GM12878 (cell line): ENCODE measurements at regions not wholly inside any gene's neighbourhood (a gene's known extent, or its start where the extent isn't known, plus 50 kb on each side); places are given as distances from the start of the nearest gene placed in this dataset.
"Not testable (repeated sequence)": the region's sequence is repeated elsewhere in the genome, so short reads cannot be mapped to it uniquely, and the experiment has no call there.

Source experiments
- ATAC-seq: fragments of 200-7000 bp; cut with Tn5 transposase; 3 replicates; pipeline ENCODE4 v1.9.1; 2020; ENCODE audit warnings: mild to moderate bottlenecking, moderate library complexity
- BruUV-seq: library from RNA; stranded (reverse); fragments of 400-500 nt; replicated peaks from 2 replicates; lab custom pipeline; 2021; lab: Mats Ljungman, UMichigan
- CTCF ChIA-PET: fragments of 300-600 bp; sonication (Branson Sonifier 250); formaldehyde crosslinking; extraction: SDS; loops from one replicate; lab custom pipeline; 2021; ENCODE audit warnings: inconsistent platforms; lab: Yijun Ruan, JAX
- POLR2A ChIA-PET: fragments of 350-600 bp; formaldehyde crosslinking; extraction: SDS; loops from one replicate; lab custom pipeline; 2021; ENCODE audit warnings: inconsistent platforms; lab: Charles Lee
- RAD21 ChIA-PET: fragments of 300-600 bp; sonication (Branson Sonifier 250); formaldehyde crosslinking; loops from one replicate; lab custom pipeline; 2023; ENCODE audit warnings: antibody characterized with exemption; ENCODE audit not compliant: unreplicated experiment; lab: Charles Lee
- SMC1A ChIA-PET: fragments of 300-600 bp; sonication (Branson Sonifier 250); formaldehyde crosslinking; loops from one replicate; lab custom pipeline; 2023; ENCODE audit not compliant: unreplicated experiment, uncharacterized antibody; lab: Charles Lee
- DNase-seq: peaks from one replicate; pipeline ENCODE4 v3.0.0-alpha.2; 2011; ENCODE audit warnings: low read depth, low spot score
- FAIRE-seq: peaks from 3 replicates; lab custom pipeline; 2011; peaks lifted over from hg19 to GRCh38; lab: Jason Lieb, UNC
- H2AFZ ChIP-seq: 2 replicates; pipeline ENCODE4 v1.6.0; 2011; ENCODE audit warnings: low read depth, low read length, control low read depth; ENCODE audit not compliant: control insufficient read depth
- H3K27ac ChIP-seq: 2 replicates; pipeline ENCODE4 v1.5.1; 2011; ENCODE audit warnings: control low read depth; ENCODE audit not compliant: control insufficient read depth, insufficient read depth
- H3K27me3 ChIP-seq, 2 experiments: replicated peaks in 1 of 2; 2 replicates each; pipeline versions ENCODE4 v1.6.0 to v1.6.1; 2011; ENCODE audit warnings: low read length in 1 of 2; ENCODE audit not compliant: control insufficient read depth in 2 of 2, insufficient read depth in 2 of 2
- H3K36me3 ChIP-seq, 2 experiments: 2 replicates each; pipeline ENCODE4 v1.5.1; 2011; ENCODE audit warnings: low read length in 1 of 2; ENCODE audit not compliant: control insufficient read depth in 2 of 2, insufficient read depth in 2 of 2
- H3K4me1 ChIP-seq: 2 replicates; pipeline ENCODE4 v1.6.1; 2011; ENCODE audit warnings: mild to moderate bottlenecking, low read length, moderate library complexity, mixed read lengths; ENCODE audit not compliant: control insufficient read depth, insufficient read depth
- H3K4me2 ChIP-seq: 2 replicates; pipeline ENCODE4 v1.6.0; 2011; ENCODE audit warnings: control low read depth; ENCODE audit not compliant: control insufficient read depth, insufficient read depth
- H3K4me3 ChIP-seq: fragments of 200-600 bp; sonication (generic); 2 replicates; pipeline ENCODE4 v1.5.1; 2016
- H3K79me2 ChIP-seq: 2 replicates; pipeline ENCODE4 v1.6.0; 2011; ENCODE audit warnings: low read length; ENCODE audit not compliant: control insufficient read depth, insufficient read depth
- H3K9ac ChIP-seq: 2 replicates; pipeline ENCODE4 v1.8.0; 2011; ENCODE audit warnings: low read length, control low read depth, mixed read lengths; ENCODE audit not compliant: control insufficient read depth, insufficient read depth
- H3K9me3 ChIP-seq: replicated peaks from 3 replicates; pipeline ENCODE4 v1.5.1; 2011; ENCODE audit warnings: mild to moderate bottlenecking, low read length; ENCODE audit not compliant: control insufficient read depth, insufficient read depth
- H4K20me1 ChIP-seq: 2 replicates; pipeline ENCODE4 v1.6.0; 2011; ENCODE audit not compliant: control insufficient read depth, insufficient read depth
- WGBS: methylation state at CpG from one replicate; pipeline ENCODE4 v1.1.6; 2016; ENCODE audit warnings: low lambda C conversion rate; ENCODE audit not compliant: insufficient replicate concordance, insufficient coverage; ENCODE audit errors: missing lambda C conversion rate; 5-methylcytosine and 5-hydroxymethylcytosine counted together
- in situ Hi-C: fragments of 300-500 bp; cut with MboI; formaldehyde crosslinking; loops from 9 replicates; pipeline ENCODE4 v1.14.3; 2018; ENCODE audit warnings: mixed read lengths
- intact Hi-C: fragments of 100-400 bp; cut with micrococcal nuclease; formaldehyde crosslinking; loops from one replicate; pipeline ENCODE4 v1.14.2; 2022; ENCODE audit not compliant: unreplicated experiment

DNA sequence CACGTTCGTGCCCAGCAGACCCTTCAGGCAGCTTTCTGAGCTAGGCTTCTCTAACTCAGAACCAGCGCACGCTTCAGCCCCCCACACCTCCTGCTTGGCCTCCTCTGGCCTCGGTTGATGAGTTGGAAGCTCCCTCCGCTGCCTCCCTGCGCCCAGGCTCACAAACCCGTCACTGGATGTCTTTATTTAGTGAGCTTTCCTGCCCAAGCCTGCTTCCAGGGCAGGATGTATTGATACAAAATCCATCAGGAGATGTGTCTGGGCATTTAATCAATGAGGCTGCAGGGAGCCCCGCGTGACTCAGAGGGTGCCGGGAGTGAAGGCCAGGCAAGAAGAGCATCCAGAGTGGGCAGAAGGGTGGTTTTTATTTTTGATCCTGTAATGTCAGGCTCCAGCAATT is 316.1 kb upstream of the SFSWAP start:
- H4K20me1 ChIP-seq, ATAC-seq, CTCF ChIA-PET, H3K9ac ChIP-seq, H3K27me3 ChIP-seq, H3K4me1 ChIP-seq, FAIRE-seq, DNase-seq, RAD21 ChIA-PET, H3K27ac ChIP-seq, H3K4me3 ChIP-seq, POLR2A ChIA-PET, H3K36me3 ChIP-seq, H3K9me3 ChIP-seq, SMC1A ChIA-PET, H3K79me2 ChIP-seq, H3K4me2 ChIP-seq, intact Hi-C loops, in situ Hi-C loops, H2AFZ ChIP-seq, BruUV-seq: not testable (repeated sequence)
- WGBS: 33% methylated on average over 7 of the region's 11 CpGs

GRCh38 chr12:131395209-131395684 is 315.6 kb upstream of the SFSWAP start:
- H2AFZ ChIP-seq, H3K36me3 ChIP-seq, H3K9me3 ChIP-seq, H3K27me3 ChIP-seq, RAD21 ChIA-PET, H3K9ac ChIP-seq, SMC1A ChIA-PET, ATAC-seq, CTCF ChIA-PET, intact Hi-C loops, H4K20me1 ChIP-seq, DNase-seq, BruUV-seq, H3K4me2 ChIP-seq, POLR2A ChIA-PET, H3K4me3 ChIP-seq, in situ Hi-C loops, FAIRE-seq, H3K4me1 ChIP-seq, H3K27ac ChIP-seq, H3K79me2 ChIP-seq: not testable (repeated sequence)
- WGBS: 49% methylated on average over 5 of the region's 5 CpGs
